ENCODE measurements at regions not wholly inside any gene's neighbourhood (a gene's known extent, or its start where the extent isn't known, plus 50 kb on each side); places are given as distances from the start of the nearest gene placed in this dataset.
"Not testable (repeated sequence)": the region's sequence is repeated elsewhere in the genome, so short reads cannot be mapped to it uniquely, and the experiment has no call there.

GRCh38 chr2:239882331-239882732 lies 142.8 kb downstream of the NDUFA10 start:
- peak; percentile 60 for DNase-seq

GRCh38 chr2:239881561-239882320 lies 143.4 kb downstream of the NDUFA10 start:
- no peak for DNase-seq

GRCh38 chr2:239881031-239881471 lies 144.1 kb downstream of the NDUFA10 start:
- DNase-seq = no peak

GRCh38 chr2:239880396-239880795 lies 144.7 kb downstream of the NDUFA10 start:
- no peak for DNase-seq

- DNase-seq = no peak
Observed at GRCh38 chr2:239879423-239880084, 145.6 kb downstream of the NDUFA10 start.

- no peak for DNase-seq
Observed at GRCh38 chr2:239878686-239879085, 146.5 kb downstream of the NDUFA10 start.

- DNase-seq = no peak
Observed at GRCh38 chr2:239876948-239877289, 148.2 kb downstream of the NDUFA10 start.

- DNase-seq = no peak
Observed at GRCh38 chr2:239876271-239876947, 148.7 kb downstream of the NDUFA10 start.

GRCh38 chr2:239874636-239875356 lies 150.3 kb downstream of the NDUFA10 start:
- no peak for DNase-seq

GRCh38 chr2:239873656-239874635 lies 151.2 kb downstream of the NDUFA10 start:
- no peak for DNase-seq

GRCh38 chr2:239871481-239872435 lies 153.4 kb downstream of the NDUFA10 start:
- DNase-seq = no peak

GRCh38 chr2:239870863-239871262 lies 154.3 kb downstream of the NDUFA10 start:
- no peak for DNase-seq

GRCh38 chr2:239870276-239870675 lies 154.9 kb downstream of the NDUFA10 start:
- no peak for DNase-seq

- no peak for DNase-seq
Observed at GRCh38 chr2:239869272-239870155, 155.6 kb downstream of the NDUFA10 start.

GRCh38 chr2:239868556-239869181 lies 156.5 kb downstream of the NDUFA10 start:
- no peak for DNase-seq

GRCh38 chr2:239866778-239867177 lies 158.4 kb downstream of the NDUFA10 start:
- no peak for DNase-seq

GRCh38 chr2:239866350-239866749 lies 158.8 kb downstream of the NDUFA10 start:
- no peak for DNase-seq

- not testable (repeated sequence) for DNase-seq
Observed at GRCh38 chr2:239865856-239866255, 159.3 kb downstream of the NDUFA10 start.

- DNase-seq = no peak
Observed at GRCh38 chr2:239865059-239865639, 160.0 kb downstream of the NDUFA10 start.

All from activated gamma-delta T cell treated with Interleukin-2 at 50 U/mL for 16 hours (primary cell).